Colonic mucosa (tissue), 4 donors: ENCODE measurements at regions not wholly inside any gene's neighbourhood (a gene's known extent, or its start where the extent isn't known, plus 50 kb on each side); places are given as distances from the start of the nearest gene placed in this dataset.

Source experiments
- DNase-seq: peaks from one replicate; pipeline ENCODE4 v3.0.0-alpha.2; 2020
- H3K27ac ChIP-seq: fragments of 200-600 bp; one replicate; pipeline ENCODE4 v1.8.0; 2021
- H3K27me3 ChIP-seq: fragments of 200-600 bp; one replicate; pipeline ENCODE4 v1.8.0; 2021
- H3K36me3 ChIP-seq: fragments of 200-600 bp; one replicate; pipeline ENCODE4 v1.8.0; 2021
- H3K4me1 ChIP-seq: fragments of 200-600 bp; one replicate; pipeline ENCODE4 v1.8.0; 2021; ENCODE audit warnings: mild to moderate bottlenecking
- H3K4me3 ChIP-seq: fragments of 200-600 bp; one replicate; pipeline ENCODE4 v1.8.0; 2021
- H3K9ac ChIP-seq, 2 donors: one replicate each; pipeline ENCODE4 v1.7.0; 2013; ENCODE audit warnings: control low read depth in 2 of 2, low read depth in 2 of 2, low read length in 2 of 2
- H3K9me3 ChIP-seq: fragments of 200-600 bp; one replicate; pipeline ENCODE4 v1.8.0; 2021
- intact Hi-C: fragments of 100-400 bp; cut with DNase I; formaldehyde crosslinking; loops from one replicate; pipeline ENCODE4 v1.14.1; 2022
- TF ChIP-seq, protein P1 (sequence below): fragments of 200-600 bp; IDR thresholded peaks from one replicate; pipeline ENCODE4 v1.8.0; 2022; ENCODE audit warnings: antibody characterized with exemption, mild to moderate bottlenecking
- donor health status: healthy.
- donor health status: DM: no; HTN: no; CAD: no.
- donor health status: DM: no; HTN: no; CAD: no.

DNA sequence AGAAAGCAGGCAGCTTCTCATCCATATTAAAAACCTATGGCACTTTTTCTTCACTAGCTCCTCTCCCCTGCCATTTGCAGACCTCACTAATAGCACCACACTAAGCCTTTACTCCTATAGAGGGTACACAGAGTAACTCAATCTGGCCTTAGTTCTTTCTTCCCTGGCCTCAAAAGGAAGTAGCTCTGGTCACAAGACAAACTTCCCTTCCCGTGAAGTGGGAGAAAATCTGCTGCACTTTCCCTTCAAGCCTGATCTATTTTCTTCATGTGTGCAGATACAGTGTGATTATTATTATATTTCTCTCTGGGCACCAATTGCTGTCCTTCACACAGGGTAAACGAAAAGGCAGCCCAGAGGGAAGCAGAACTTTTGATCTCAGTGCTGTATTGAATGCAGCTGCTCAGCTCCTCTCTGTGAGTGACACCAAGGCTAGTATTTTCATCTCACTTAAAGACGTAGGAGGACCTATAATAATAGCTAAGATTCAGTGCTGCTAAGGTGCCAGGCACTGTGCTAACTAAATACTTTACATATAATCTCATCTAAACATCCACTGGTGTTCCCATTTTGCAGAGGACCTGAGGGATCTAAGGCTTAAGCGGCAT is 61.9 kb upstream of the RASGRP1 start:
- DNase-seq, result no peak
- intact Hi-C loops, result loop anchor here (5.0 kb wide), 1 partner anchor 64 kb away; the partner anchor contains the start of gene RASGRP1
- TF ChIP-seq, protein P1, sequence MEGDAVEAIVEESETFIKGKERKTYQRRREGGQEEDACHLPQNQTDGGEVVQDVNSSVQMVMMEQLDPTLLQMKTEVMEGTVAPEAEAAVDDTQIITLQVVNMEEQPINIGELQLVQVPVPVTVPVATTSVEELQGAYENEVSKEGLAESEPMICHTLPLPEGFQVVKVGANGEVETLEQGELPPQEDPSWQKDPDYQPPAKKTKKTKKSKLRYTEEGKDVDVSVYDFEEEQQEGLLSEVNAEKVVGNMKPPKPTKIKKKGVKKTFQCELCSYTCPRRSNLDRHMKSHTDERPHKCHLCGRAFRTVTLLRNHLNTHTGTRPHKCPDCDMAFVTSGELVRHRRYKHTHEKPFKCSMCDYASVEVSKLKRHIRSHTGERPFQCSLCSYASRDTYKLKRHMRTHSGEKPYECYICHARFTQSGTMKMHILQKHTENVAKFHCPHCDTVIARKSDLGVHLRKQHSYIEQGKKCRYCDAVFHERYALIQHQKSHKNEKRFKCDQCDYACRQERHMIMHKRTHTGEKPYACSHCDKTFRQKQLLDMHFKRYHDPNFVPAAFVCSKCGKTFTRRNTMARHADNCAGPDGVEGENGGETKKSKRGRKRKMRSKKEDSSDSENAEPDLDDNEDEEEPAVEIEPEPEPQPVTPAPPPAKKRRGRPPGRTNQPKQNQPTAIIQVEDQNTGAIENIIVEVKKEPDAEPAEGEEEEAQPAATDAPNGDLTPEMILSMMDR, result no peak
- no peak overlapping the region for H3K9ac ChIP-seq
- H3K4me1 ChIP-seq, result no peaks in the 10 kb centered on the region
- H3K4me3 ChIP-seq, result no peak overlapping the region
- no peaks in the 10 kb centered on the region for H3K9me3 ChIP-seq
- H3K36me3 ChIP-seq, result no peaks in the 10 kb centered on the region
- no peaks in the 10 kb centered on the region for H3K27me3 ChIP-seq
- H3K27ac ChIP-seq, result no peak overlapping the region

DNA sequence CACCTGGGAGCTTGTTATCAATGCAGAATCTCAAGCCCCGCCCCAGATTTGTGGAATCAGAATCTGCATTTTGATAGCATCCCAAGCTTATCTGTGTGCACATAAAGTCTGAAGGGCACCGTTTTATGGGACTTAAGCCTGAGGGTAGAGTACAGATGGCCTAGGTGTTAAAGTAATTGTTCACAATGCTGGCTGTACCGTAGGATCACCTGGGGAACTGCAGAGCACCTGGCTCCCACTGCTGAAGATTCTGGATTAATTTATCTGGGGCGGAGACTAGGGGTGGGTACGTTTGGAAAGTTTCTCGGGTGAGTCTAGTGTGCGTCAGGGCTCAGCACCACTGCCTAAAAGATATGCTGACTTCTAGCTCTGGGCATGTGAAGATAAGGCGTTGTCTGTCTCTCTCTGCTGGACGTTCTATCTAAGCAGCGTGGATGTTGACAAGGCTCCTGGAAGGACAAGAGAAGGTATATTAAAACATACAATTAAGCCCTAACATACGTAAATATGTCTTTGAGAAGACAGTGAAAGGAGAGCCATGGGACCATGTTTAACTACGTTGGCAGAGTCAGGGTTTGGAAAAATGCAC is 63.2 kb upstream of the RASGRP1 start:
- Histone ChIP-seq H3K27me3 (no peaks in the 10 kb centered on the region), H3K4me3 (no peak overlapping the region), H3K9me3 (no peaks in the 10 kb centered on the region), H3K36me3 (no peaks in the 10 kb centered on the region), H3K4me1 (no peaks in the 10 kb centered on the region), H3K9ac (no peak overlapping the region), H3K27ac (no peak overlapping the region)
- intact Hi-C loops, result loop anchor here (5.0 kb wide), 1 partner anchor 65 kb away; the partner anchor contains the start of gene RASGRP1
- DNase-seq, result no peak
- TF ChIP-seq, protein P1, result no peak

DNA sequence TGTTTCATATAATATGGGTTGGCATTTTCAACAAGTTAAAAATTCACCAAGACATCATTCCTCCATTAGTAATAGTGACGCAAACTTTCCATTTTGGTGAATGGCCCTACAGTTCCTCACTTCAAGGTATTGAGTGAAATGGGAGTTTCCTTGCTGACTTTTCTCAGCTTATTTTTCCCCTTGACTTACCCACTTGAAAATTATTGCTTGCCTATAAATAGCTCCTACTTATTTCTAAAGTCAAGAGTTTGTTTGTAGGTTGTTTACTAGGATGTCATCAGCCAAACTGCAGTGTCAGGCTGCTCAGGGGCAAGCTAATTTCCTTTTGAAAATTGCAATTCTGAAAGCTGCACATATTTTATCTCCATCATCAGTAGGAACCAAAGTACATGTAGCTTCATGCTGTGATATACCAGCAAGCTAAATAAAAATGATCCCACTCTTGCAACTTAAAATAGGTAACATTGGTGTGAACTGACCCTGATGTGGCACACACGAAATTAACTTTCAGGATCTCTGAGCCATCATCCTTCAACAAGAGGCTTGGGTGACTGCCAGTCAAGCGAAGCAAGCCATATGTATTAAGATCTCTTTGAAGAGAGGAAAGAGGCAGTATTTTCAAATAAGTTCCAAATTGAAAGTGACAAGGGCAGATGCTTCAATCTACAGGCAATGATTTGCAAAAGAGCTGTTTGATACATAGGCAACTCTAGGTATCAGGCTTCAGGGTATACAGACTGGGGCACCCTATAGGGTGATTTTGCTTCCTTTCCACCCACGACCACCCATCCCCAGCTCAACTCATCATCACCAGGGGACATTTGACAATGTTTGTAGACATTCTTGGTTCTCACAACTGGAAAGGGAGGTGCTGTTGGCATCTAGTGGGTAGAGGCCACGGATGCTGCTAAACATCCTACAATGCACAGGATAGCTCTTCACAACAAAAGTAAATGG is 66.8 kb upstream of the RASGRP1 start:
- no peaks in the 10 kb centered on the region for H3K27me3 ChIP-seq
- H3K36me3 ChIP-seq, result no peaks in the 10 kb centered on the region
- intact Hi-C loops, result no loop called here
- no peak overlapping the region for H3K27ac ChIP-seq
- no peak for DNase-seq
- no peaks in the 10 kb centered on the region for H3K4me1 ChIP-seq
- H3K9ac ChIP-seq, result no peak overlapping the region
- TF ChIP-seq, protein P1, result no peak
- H3K9me3 ChIP-seq, result no peaks in the 10 kb centered on the region
- no peak overlapping the region for H3K4me3 ChIP-seq

GRCh38 chr15:38635170-38635569 is 70.6 kb upstream of the RASGRP1 start:
- no peaks in the 10 kb centered on the region for H3K27me3 ChIP-seq
- H3K9ac ChIP-seq, result no peak overlapping the region
- no peak for DNase-seq
- no peaks in the 10 kb centered on the region for H3K4me1 ChIP-seq
- H3K9me3 ChIP-seq, result no peaks in the 10 kb centered on the region
- TF ChIP-seq, protein P1, result no peak
- H3K36me3 ChIP-seq, result no peaks in the 10 kb centered on the region
- intact Hi-C loops, result no loop called here
- no peak overlapping the region for H3K4me3 ChIP-seq
- no peak overlapping the region for H3K27ac ChIP-seq

DNA sequence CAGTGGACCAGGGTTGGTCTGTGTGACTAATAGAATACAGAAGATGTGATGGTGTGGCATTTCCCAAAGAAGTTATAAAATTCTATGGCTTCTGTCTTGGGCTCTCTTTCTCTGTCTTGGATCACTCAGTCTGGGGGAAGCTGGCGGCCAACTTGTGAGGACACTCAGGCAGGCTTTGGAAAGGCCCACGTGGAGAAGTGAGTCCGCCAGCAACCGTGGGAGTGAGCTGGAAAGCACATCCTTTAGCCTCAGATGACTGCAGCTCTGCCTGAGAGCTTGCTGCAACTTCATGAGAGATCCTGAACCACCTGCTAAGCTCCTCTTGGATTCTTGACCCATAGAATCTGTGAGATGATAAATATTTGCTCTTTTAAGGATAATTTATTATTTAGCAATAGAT is 72.0 kb upstream of the RASGRP1 start:
- H3K27me3 ChIP-seq, result no peaks in the 10 kb centered on the region
- intact Hi-C loops, result no loop called here
- no peaks in the 10 kb centered on the region for H3K9me3 ChIP-seq
- no peaks in the 10 kb centered on the region for H3K36me3 ChIP-seq
- no peak overlapping the region for H3K27ac ChIP-seq
- no peak overlapping the region for H3K4me3 ChIP-seq
- H3K4me1 ChIP-seq, result no peaks in the 10 kb centered on the region
- H3K9ac ChIP-seq, result no peak overlapping the region
- no peak for DNase-seq
- TF ChIP-seq, protein P1, result no peak
